Stimulated activated naive B cell treated with anti-CD40 and anti-IgM and Interleukin-4, amounts not matched to agents 10 μg/mL and 1 μg/mL and 100 μg/mL, for 72 hours (primary cell): ENCODE measurements at regions not wholly inside any gene's neighbourhood (a gene's known extent, or its start where the extent isn't known, plus 50 kb on each side); places are given as distances from the start of the nearest gene placed in this dataset.

Experiments
- ATAC-seq, 2 donors: fragments of 150-1000 bp; cut with Tn5 transposase; replicated peaks; 2 replicates each; pipeline ENCODE4 v1.10.0; 2021; ENCODE audit warnings: moderate library complexity in 1 of 2
- DNase-seq: peaks from one replicate; pipeline ENCODE4 v3.0.0; 2021
- H3K27ac Mint-ChIP-seq: one replicate; pipeline ENCODE4 v1.8.0; 2022; ENCODE audit warnings: mild to moderate bottlenecking, mixed read lengths
- H3K27me3 Mint-ChIP-seq, 2 donors: one replicate each; pipeline ENCODE4 v1.8.0; 2022; ENCODE audit warnings: mixed read lengths in 2 of 2
- H3K36me3 Mint-ChIP-seq, 2 donors: one replicate each; pipeline ENCODE4 v1.8.0; 2022; ENCODE audit warnings: mixed read lengths in 2 of 2, mild to moderate bottlenecking in 1 of 2
- H3K4me1 Mint-ChIP-seq, 2 donors: one replicate each; pipeline ENCODE4 v1.8.0; 2022; ENCODE audit warnings: mixed read lengths in 2 of 2, mild to moderate bottlenecking in 1 of 2
- H3K4me3 Mint-ChIP-seq, 2 donors: one replicate each; pipeline ENCODE4 v1.8.0; 2022; ENCODE audit warnings: mild to moderate bottlenecking in 2 of 2, mixed read lengths in 2 of 2, moderate library complexity in 1 of 2
- H3K9me3 Mint-ChIP-seq, 2 donors: one replicate each; pipeline ENCODE4 v1.8.0; 2022; ENCODE audit warnings: mixed read lengths in 2 of 2, mild to moderate bottlenecking in 1 of 2

DNA sequence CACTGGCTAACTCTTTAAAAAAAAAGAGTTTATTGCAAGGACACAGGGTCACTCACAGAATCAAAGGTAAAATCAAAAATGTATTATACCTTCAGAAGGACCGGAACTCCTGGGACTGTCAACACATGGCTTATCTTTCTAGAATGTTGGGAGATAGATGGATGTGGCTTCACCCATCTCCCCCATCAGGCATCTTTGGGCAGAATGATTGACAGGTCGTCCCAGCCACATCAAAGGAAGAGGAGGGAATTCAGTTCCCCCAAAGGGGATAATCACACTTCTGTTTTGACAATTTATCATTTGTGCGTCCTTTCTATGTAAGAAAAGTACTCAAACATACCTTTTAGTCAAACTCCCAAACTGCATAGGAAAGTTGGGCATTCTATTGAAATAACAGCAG is 228.6 kb upstream of the CDH5 start:
- H3K9me3 Mint-ChIP-seq, result no peaks in the 10 kb centered on the region
- H3K36me3 Mint-ChIP-seq, result no peaks in the 10 kb centered on the region
- H3K4me3 Mint-ChIP-seq, result no peak overlapping the region
- no peaks in the 10 kb centered on the region for H3K4me1 Mint-ChIP-seq
- H3K27ac Mint-ChIP-seq, result no peak overlapping the region
- peaks cover 9 to 17% of the 10 kb centered on the region in 2 donors for H3K27me3 Mint-ChIP-seq
- DNase-seq, result no peak
- no peak for ATAC-seq

DNA sequence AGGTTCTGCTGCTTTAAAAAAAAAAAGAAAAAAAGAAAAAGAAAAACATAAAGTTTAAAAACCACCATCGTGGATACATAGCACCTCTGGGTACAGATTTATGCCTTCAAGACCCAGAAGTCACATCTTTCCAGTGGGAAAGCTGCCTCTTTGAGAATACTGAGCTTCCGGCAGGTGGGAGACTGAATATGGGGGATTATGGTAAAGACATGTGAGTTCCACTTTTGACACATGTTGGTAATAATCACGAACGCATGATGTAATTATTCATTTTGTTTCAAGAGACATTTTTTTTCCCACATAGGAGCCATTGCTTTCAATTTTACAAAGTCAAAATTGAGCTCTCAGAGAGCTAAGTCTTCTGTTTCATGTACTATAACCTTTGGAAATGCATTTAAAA is 229.7 kb upstream of the CDH5 start:
- DNase-seq (no peak), ATAC-seq (no peak)
- H3K27ac Mint-ChIP-seq, result no peak overlapping the region
- no peak overlapping the region for H3K4me3 Mint-ChIP-seq
- H3K36me3 Mint-ChIP-seq, result no peaks in the 10 kb centered on the region
- H3K9me3 Mint-ChIP-seq, result no peaks in the 10 kb centered on the region
- H3K4me1 Mint-ChIP-seq, result no peaks in the 10 kb centered on the region
- peaks cover 12 to 23% of the 10 kb centered on the region in 2 donors for H3K27me3 Mint-ChIP-seq

DNA sequence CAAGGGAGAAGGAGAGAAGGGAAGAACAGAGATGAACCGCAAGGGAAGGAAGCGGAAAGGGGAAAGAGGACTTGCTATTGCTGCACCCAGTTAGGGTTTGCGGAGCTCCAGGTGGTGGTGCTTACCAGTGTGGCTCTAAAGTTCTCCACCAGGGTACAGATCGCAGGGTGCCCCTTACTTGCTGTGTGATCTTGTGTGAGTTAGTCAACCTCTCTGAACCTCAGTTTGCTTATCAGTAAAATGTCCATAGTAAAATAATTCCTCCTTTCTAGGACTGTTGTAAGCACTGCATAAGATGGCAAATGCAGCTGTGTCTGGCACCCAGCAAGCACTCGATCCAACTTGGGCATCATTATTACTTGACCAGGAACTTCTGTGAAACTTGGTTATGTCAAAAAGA is 230.7 kb upstream of the CDH5 start:
- no peaks in the 10 kb centered on the region for H3K4me1 Mint-ChIP-seq
- no peak overlapping the region for H3K27ac Mint-ChIP-seq
- DNase-seq, result no peak
- no peak for ATAC-seq
- H3K9me3 Mint-ChIP-seq, result no peaks in the 10 kb centered on the region
- no peak overlapping the region for H3K4me3 Mint-ChIP-seq
- no peaks in the 10 kb centered on the region for H3K36me3 Mint-ChIP-seq
- peaks cover 8 to 24% of the 10 kb centered on the region in 2 donors for H3K27me3 Mint-ChIP-seq

DNA sequence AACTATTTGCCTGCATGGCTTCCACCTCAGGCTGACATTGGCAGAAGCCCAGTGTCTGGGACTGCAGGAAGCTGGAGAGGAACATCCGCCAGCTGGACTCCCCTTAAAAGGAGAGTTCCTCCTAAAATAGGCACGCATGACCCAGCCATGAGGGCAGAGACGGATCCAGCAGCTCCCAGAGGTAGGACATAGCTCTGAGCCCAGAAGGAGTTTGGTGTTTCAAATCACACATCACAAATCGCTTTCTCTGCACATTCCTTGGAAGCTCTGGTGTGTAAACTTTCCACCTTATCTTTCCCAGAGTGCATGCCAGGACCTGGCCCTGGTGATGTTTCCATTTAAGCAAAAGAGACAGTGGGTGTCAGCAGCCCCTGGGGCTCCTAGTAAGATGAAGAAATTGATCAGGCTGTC is 231.1 kb upstream of the CDH5 start:
- Mint-ChIP-seq H3K4me3 (no peak overlapping the region), H3K27ac (no peak overlapping the region), H3K36me3 (no peaks in the 10 kb centered on the region), H3K9me3 (no peaks in the 10 kb centered on the region), H3K27me3 (peaks cover 8 to 24% of the 10 kb centered on the region in 2 donors), H3K4me1 (no peaks in the 10 kb centered on the region)
- ATAC-seq (no peak), DNase-seq (no peak)

DNA sequence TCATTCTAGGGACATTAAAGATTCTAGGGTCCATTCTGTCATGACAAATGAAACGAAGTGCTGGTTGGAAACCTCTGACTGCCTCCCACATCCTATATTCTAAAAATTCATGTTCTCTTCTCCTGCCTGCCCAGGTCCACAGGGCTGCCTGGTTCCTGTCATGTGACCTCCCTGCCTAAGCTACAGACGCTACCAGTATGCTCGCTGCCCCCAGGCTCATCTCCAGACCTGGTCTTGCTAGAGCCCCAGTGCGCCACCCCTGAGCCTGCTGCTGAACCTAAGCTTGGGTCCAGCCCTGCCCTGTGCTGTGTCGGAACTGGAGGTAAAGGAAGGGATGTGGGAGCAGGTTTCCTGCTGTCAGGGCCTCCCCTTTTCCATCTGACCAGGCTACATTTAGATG is 231.6 kb upstream of the CDH5 start:
- Mint-ChIP-seq H3K4me1 (no peaks in the 10 kb centered on the region), H3K4me3 (no peak overlapping the region), H3K36me3 (no peaks in the 10 kb centered on the region), H3K27ac (no peak overlapping the region), H3K27me3 (peaks cover 8 to 27% of the 10 kb centered on the region in 2 donors), H3K9me3 (no peaks in the 10 kb centered on the region)
- ATAC-seq, result no peak
- DNase-seq, result no peak

DNA sequence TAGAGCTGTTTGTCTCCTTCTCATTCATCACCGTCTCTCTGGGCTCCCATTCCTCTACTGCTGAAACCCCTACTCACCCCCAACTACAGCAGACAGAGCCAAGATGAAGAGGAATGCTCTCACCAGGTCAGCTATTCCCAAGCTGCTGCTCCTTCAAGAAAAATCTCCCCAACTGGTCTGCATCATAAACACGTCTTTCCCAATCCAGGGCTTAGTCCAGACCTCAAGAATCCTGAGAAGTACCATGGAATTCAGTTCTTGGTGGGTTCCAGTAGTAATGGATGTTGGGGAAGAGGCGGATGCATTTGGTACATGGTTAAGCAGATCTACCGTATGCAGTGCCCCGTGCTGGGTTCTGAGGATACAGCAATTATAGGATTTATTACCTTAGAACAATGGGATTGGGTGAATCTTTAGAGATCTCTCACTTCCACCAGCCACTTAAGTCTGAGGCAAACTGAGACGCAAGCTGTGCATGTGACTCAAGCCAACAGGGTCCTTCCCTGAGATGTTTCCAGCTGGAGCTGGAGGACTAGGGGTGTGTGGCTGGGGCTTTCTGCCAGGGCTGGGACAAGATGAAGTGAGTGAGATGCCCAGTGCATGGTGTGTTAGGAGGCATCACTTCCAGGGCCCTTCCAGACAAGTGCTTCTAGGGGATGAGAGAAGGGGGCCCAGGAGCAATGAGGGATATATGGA is 232.7 kb upstream of the CDH5 start:
- no peak for ATAC-seq
- Mint-ChIP-seq H3K36me3 (no peaks in the 10 kb centered on the region), H3K9me3 (no peaks in the 10 kb centered on the region), H3K4me3 (no peak overlapping the region), H3K27me3 (peaks cover 10 to 35% of the 10 kb centered on the region in 2 donors), H3K4me1 (no peaks in the 10 kb centered on the region), H3K27ac (peak overlapping the region; percentile 63)
- no peak for DNase-seq

DNA sequence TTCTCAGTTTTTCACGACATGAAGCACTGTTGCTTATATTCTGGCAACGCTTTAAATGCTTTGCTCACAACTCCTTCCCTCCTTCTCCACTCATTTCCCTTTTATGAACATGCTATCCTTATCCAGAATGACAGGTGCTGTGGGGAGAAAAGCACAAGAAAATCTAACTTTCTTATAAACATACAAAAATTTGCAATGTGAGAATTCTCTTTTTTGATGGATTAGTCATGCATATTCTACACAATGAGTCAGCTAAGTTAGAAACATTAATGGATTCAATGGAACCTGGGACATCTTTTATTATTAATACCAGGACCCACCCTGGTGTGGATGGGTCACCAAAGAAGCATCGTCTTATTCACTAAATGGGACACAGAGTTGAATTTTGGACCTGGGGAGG is 234.6 kb upstream of the CDH5 start:
- H3K36me3 Mint-ChIP-seq, result no peaks in the 10 kb centered on the region
- ATAC-seq (no peak), DNase-seq (no peak)
- H3K9me3 Mint-ChIP-seq, result no peaks in the 10 kb centered on the region
- H3K27ac Mint-ChIP-seq, result no peak overlapping the region
- no peak overlapping the region for H3K4me3 Mint-ChIP-seq
- peaks cover 29 to 54% of the 10 kb centered on the region in 2 donors for H3K27me3 Mint-ChIP-seq
- H3K4me1 Mint-ChIP-seq, result no peaks in the 10 kb centered on the region

DNA sequence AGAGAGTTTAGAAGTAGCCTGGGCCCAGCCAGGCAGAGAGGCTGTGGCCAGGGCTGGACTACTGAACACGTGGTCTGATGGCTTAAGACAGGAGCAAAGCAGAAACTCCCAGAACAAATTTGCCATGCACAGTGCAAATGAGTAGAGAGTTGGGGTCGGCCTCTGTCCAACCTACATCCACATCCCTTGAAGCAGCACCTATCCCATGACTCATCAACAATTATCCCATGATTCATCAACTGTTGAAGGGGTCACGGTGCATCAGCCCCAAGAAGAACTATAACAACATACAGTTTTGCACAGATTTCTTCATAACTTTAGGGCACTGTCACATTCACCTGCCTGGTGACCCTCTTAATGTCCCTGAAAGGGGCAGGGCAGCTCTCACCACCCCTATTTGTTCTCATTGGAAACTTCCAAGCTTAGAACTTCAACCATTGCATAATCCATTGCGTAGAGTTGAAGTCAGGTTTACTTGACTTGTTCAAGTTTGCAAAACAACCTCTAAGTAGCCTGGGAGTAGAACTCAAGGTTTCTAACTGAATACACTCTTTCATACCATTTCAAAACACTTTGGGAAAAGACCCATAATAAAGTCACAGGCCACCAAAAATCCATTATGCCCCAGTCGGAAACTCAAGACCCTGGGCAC is 235.2 kb upstream of the CDH5 start:
- no peak overlapping the region for H3K4me3 Mint-ChIP-seq
- H3K36me3 Mint-ChIP-seq, result no peaks in the 10 kb centered on the region
- peaks cover 29 to 57% of the 10 kb centered on the region in 2 donors for H3K27me3 Mint-ChIP-seq
- no peaks in the 10 kb centered on the region for H3K4me1 Mint-ChIP-seq
- no peak for DNase-seq
- no peak for ATAC-seq
- no peak overlapping the region for H3K27ac Mint-ChIP-seq
- H3K9me3 Mint-ChIP-seq, result no peaks in the 10 kb centered on the region

DNA sequence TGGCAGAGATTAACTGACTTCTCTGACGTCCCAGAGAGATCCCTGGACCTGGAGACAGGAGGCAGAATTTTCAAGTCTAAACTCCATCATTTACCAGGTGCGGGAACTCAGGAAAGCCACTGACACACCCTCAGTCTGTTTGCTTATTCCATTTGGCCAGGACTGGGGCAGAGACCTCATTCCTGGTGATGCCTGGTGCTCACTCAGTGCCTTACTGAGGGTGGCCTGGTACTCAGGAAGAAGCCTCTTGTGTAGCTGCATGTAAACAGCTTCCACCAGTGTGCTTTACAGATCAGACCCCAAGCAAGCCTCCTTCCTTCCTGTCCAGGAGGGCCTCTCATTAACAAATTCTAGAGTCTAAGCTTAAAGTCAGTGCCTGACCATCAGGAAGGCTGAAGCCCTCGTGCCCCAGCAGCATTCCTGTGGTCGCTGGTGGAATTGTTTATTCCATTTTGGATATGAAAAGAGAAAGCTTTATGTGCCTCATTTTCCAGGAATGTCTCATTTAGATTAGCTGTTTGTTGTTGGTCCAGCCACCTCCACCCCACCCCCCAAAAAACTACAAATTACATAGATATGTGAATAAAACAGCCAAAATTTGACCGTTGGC is 236.1 kb upstream of the CDH5 start:
- Mint-ChIP-seq H3K4me3 (no peak overlapping the region), H3K27ac (no peak overlapping the region), H3K27me3 (peaks cover 30 to 63% of the 10 kb centered on the region in 2 donors), H3K36me3 (no peaks in the 10 kb centered on the region), H3K4me1 (no peaks in the 10 kb centered on the region), H3K9me3 (no peaks in the 10 kb centered on the region)
- ATAC-seq, result no peak
- DNase-seq, result no peak

DNA sequence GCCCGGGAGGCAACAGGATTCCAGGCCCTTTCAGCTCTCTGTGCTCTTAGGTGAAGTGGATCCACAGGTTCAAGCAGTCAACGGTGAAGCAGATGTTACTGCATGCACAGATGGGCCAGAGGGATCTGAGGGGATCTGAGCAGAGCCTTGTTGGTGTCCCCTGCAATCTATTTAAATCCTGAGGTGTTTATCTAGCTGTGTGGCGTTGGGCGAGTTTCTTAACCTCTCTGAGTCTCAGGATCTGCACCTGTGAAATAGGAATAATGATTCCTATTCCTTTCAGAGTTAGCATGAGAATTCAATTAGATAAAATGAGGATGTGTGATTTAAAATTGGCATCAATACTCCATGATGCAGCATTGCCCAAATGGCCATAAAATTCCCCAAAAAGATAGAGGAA is 237.3 kb upstream of the CDH5 start:
- Mint-ChIP-seq H3K4me1 (no peaks in the 10 kb centered on the region), H3K36me3 (no peaks in the 10 kb centered on the region), H3K27ac (no peak overlapping the region), H3K27me3 (peaks cover 35 to 68% of the 10 kb centered on the region in 2 donors), H3K9me3 (no peaks in the 10 kb centered on the region), H3K4me3 (no peak overlapping the region)
- DNase-seq (no peak), ATAC-seq (no peak)

- Mint-ChIP-seq H3K27me3 (peaks cover 31 to 60% of the 10 kb centered on the region in 2 donors), H3K36me3 (no peaks in the 10 kb centered on the region), H3K4me1 (no peaks in the 10 kb centered on the region), H3K4me3 (no peak overlapping the region), H3K9me3 (no peaks in the 10 kb centered on the region), H3K27ac (no peak overlapping the region)
- no peak for ATAC-seq
- DNase-seq, result no peak
Observed at GRCh38 chr16:66128371-66128770, 238.1 kb upstream of the CDH5 start.

- ATAC-seq, result no peak
- H3K4me3 Mint-ChIP-seq, result no peak overlapping the region
- no peak overlapping the region for H3K27ac Mint-ChIP-seq
- no peak for DNase-seq
- H3K4me1 Mint-ChIP-seq, result no peaks in the 10 kb centered on the region
- H3K27me3 Mint-ChIP-seq, result peaks cover 32 to 60% of the 10 kb centered on the region in 2 donors
- no peaks in the 10 kb centered on the region for H3K36me3 Mint-ChIP-seq
- no peaks in the 10 kb centered on the region for H3K9me3 Mint-ChIP-seq
Observed at GRCh38 chr16:66127459-66128370, 238.8 kb upstream of the CDH5 start.

DNA sequence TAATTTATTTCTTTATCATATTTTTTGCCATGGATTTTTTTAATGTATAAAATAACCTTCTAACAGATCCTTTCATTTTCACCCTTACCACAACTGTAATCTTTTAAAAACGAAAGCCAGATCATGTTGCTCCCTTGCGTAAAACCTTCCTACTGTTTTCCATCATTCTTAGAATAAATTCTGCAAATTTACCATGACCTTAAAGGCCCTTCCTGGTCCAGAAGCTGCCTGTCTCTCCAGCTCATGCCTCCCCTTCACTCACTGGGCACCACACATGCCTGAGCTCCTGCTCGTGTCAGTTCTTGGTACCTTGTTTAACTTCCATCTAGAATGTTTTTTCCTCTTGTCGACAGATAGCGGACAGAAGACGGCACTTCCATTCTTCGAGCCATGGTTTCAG is 245.0 kb upstream of the CDH5 start:
- DNase-seq (no peak), ATAC-seq (no peak)
- no peak overlapping the region for H3K4me3 Mint-ChIP-seq
- H3K36me3 Mint-ChIP-seq, result no peaks in the 10 kb centered on the region
- no peak overlapping the region for H3K27ac Mint-ChIP-seq
- H3K9me3 Mint-ChIP-seq, result no peaks in the 10 kb centered on the region
- H3K4me1 Mint-ChIP-seq, result no peaks in the 10 kb centered on the region
- H3K27me3 Mint-ChIP-seq, result peaks cover 12 to 18% of the 10 kb centered on the region in 2 donors

DNA sequence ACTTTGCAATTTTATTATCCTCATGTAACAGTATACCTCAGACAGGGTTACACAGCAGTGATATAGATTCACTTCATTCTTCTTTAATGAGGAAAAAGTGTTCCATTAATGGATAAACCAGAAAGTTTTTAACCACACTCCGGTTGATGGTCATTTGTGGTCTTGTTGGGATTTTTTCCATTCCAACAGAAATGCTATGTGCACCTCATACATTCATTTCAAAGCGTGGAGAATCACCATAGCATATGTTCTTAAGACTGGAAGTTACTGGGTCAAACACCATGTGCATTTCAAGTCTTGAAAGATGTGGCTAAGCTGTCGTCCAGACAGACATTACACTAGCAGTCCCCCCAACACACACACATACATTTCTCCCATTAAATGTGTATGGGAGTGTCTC is 245.8 kb upstream of the CDH5 start:
- Mint-ChIP-seq H3K9me3 (no peaks in the 10 kb centered on the region), H3K4me1 (no peaks in the 10 kb centered on the region)
- ATAC-seq, result no peak

More for the DNA sequence above, 245.8 kb upstream of the CDH5 start:
- DNase-seq, result no peak
- Mint-ChIP-seq H3K4me3 (no peak overlapping the region), H3K27me3 (peaks cover 12 to 18% of the 10 kb centered on the region in 2 donors), H3K36me3 (no peaks in the 10 kb centered on the region), H3K27ac (no peak overlapping the region)
